ENCODE measurements at regions not wholly inside any gene's neighbourhood (a gene's known extent, or its start where the extent isn't known, plus 50 kb on each side); places are given as distances from the start of the nearest gene placed in this dataset.
"Not testable (repeated sequence)": the region's sequence is repeated elsewhere in the genome, so short reads cannot be mapped to it uniquely, and the experiment has no call there.

GRCh38 chr4:106551724-106552123 lies 183.1 kb upstream of the GIMD1 start:
- H3K4me1 ChIP-seq (ENCODE audit: control insufficient read depth, insufficient read depth, low read length) = no peaks in the 10 kb centered on the region
- H3K9ac ChIP-seq (ENCODE audit: extremely low read depth, low read length, poor library complexity, severe bottlenecking) = no peak overlapping the region
- H3K27ac ChIP-seq (ENCODE audit: low read depth, low read length) = no peak overlapping the region
- no peak overlapping the region for H3K4me3 ChIP-seq (ENCODE audit: low read length)
- no peak overlapping the region for H3K4me3 Mint-ChIP-seq
- H3K27me3 Mint-ChIP-seq (ENCODE audit: insufficient read depth) = no peaks in the 10 kb centered on the region
- H3K27ac Mint-ChIP-seq = no peak overlapping the region
- H3K9me3 Mint-ChIP-seq = peaks cover 22% of the 10 kb centered on the region
- no peaks in the 10 kb centered on the region for H3K27me3 ChIP-seq (ENCODE audit: control insufficient read depth, insufficient read depth, low read length, poor library complexity, severe bottlenecking)
- H3K36me3 ChIP-seq (ENCODE audit: control insufficient read depth, insufficient read depth, low read length) = no peaks in the 10 kb centered on the region
- no peaks in the 10 kb centered on the region for H3K36me3 Mint-ChIP-seq (ENCODE audit: low read depth)
- no peak for TF ChIP-seq CTCF (conservative IDR thresholded peaks at IDR 0.05)
- 100% methylated on average over 2 of the region's 2 CpGs; no CpG with 5 or more reads in 1 of the 2 experiments for WGBS, 2 experiments (ENCODE audit: insufficient coverage in 1 of 2, insufficient read length in 1 of 2)
- no peaks in the 10 kb centered on the region for H3K4me1 Mint-ChIP-seq
- DNase-seq = no peak
- peaks cover 8% of the 10 kb centered on the region for H3K9me3 ChIP-seq (ENCODE audit: control insufficient read depth, low read length)

- no peaks in the 10 kb centered on the region for H3K36me3 ChIP-seq (ENCODE audit: control insufficient read depth, insufficient read depth, low read length)
- no peak overlapping the region for H3K4me3 ChIP-seq (ENCODE audit: low read length)
- no peak overlapping the region for H3K9ac ChIP-seq (ENCODE audit: extremely low read depth, low read length, poor library complexity, severe bottlenecking)
- Mint-ChIP-seq H3K9me3 (peaks cover 22% of the 10 kb centered on the region), H3K27ac (no peak overlapping the region), H3K36me3 (ENCODE audit: low read depth) (no peaks in the 10 kb centered on the region), H3K27me3 (ENCODE audit: insufficient read depth) (no peaks in the 10 kb centered on the region), H3K4me1 (no peaks in the 10 kb centered on the region), H3K4me3 (no peak overlapping the region)
- no peak for TF ChIP-seq CTCF (conservative IDR thresholded peaks at IDR 0.05)
- H3K27ac ChIP-seq (ENCODE audit: low read depth, low read length) = no peak overlapping the region
- peaks cover 8% of the 10 kb centered on the region for H3K9me3 ChIP-seq (ENCODE audit: control insufficient read depth, low read length)
- H3K27me3 ChIP-seq (ENCODE audit: control insufficient read depth, insufficient read depth, low read length, poor library complexity, severe bottlenecking) = no peaks in the 10 kb centered on the region
- H3K4me1 ChIP-seq (ENCODE audit: control insufficient read depth, insufficient read depth, low read length) = no peaks in the 10 kb centered on the region
- DNase-seq = no peak
- 100% methylated on average over 1 of the region's 1 CpG; no CpG with 5 or more reads in 1 of the 2 experiments for WGBS, 2 experiments (ENCODE audit: insufficient coverage in 1 of 2, insufficient read length in 1 of 2)
Measured at GRCh38 chr4:106548446-106549044, 180.0 kb upstream of the GIMD1 start.

- no peaks in the 10 kb centered on the region for H3K4me1 ChIP-seq (ENCODE audit: control insufficient read depth, insufficient read depth, low read length)
- no CpG with 5 or more reads among the region's 1 CpG for WGBS, 2 experiments (ENCODE audit: insufficient coverage in 1 of 2, insufficient read length in 1 of 2)
- no peaks in the 10 kb centered on the region for H3K36me3 ChIP-seq (ENCODE audit: control insufficient read depth, insufficient read depth, low read length)
- peaks cover 8% of the 10 kb centered on the region for H3K9me3 ChIP-seq (ENCODE audit: control insufficient read depth, low read length)
- H3K27ac ChIP-seq (ENCODE audit: low read depth, low read length) = no peak overlapping the region
- Mint-ChIP-seq H3K27ac (no peak overlapping the region), H3K4me3 (no peak overlapping the region), H3K9me3 (peaks cover 21% of the 10 kb centered on the region), H3K4me1 (no peaks in the 10 kb centered on the region), H3K27me3 (ENCODE audit: insufficient read depth) (no peaks in the 10 kb centered on the region), H3K36me3 (ENCODE audit: low read depth) (no peaks in the 10 kb centered on the region)
- no peak overlapping the region for H3K9ac ChIP-seq (ENCODE audit: extremely low read depth, low read length, poor library complexity, severe bottlenecking)
- no peak for TF ChIP-seq CTCF (conservative IDR thresholded peaks at IDR 0.05)
- H3K4me3 ChIP-seq (ENCODE audit: low read length) = no peak overlapping the region
- no peak for DNase-seq
- no peaks in the 10 kb centered on the region for H3K27me3 ChIP-seq (ENCODE audit: control insufficient read depth, insufficient read depth, low read length, poor library complexity, severe bottlenecking)
Measured at GRCh38 chr4:106546370-106546769, 177.8 kb upstream of the GIMD1 start.

GRCh38 chr4:106542609-106543008 lies 174.0 kb upstream of the GIMD1 start:
- H3K4me1 Mint-ChIP-seq; H3K27ac ChIP-seq (ENCODE audit: low read depth, low read length); H3K4me3 ChIP-seq (ENCODE audit: low read length); H3K9me3 ChIP-seq (ENCODE audit: control insufficient read depth, low read length); H3K36me3 ChIP-seq (ENCODE audit: control insufficient read depth, insufficient read depth, low read length); H3K27me3 Mint-ChIP-seq (ENCODE audit: insufficient read depth); H3K9ac ChIP-seq (ENCODE audit: extremely low read depth, low read length, poor library complexity, severe bottlenecking); H3K27me3 ChIP-seq (ENCODE audit: control insufficient read depth, insufficient read depth, low read length, poor library complexity, severe bottlenecking); H3K4me1 ChIP-seq (ENCODE audit: control insufficient read depth, insufficient read depth, low read length); H3K4me3 Mint-ChIP-seq; H3K36me3 Mint-ChIP-seq (ENCODE audit: low read depth); DNase-seq; H3K27ac Mint-ChIP-seq: not testable (repeated sequence)
- 80 to 100% methylated on average over 1 of the region's 1 CpG for WGBS, 2 experiments (ENCODE audit: insufficient coverage in 1 of 2, insufficient read length in 1 of 2)
- H3K9me3 Mint-ChIP-seq = peaks cover 12% of the 10 kb centered on the region

All from endodermal cell (in vitro differentiated cells).